Heart right ventricle (tissue), 16 donors: ENCODE measurements at regions not wholly inside any gene's neighbourhood (a gene's known extent, or its start where the extent isn't known, plus 50 kb on each side); places are given as distances from the start of the nearest gene placed in this dataset.

Experiments used
- ATAC-seq, 8 donors: fragments of 200-7000 bp; cut with Tn5 transposase; one replicate each; pipeline ENCODE4 v1.9.1; 2020; ENCODE audit warnings: mild to moderate bottlenecking in 8 of 8, moderate library complexity in 8 of 8, moderate number of reproducible peaks in 1 of 8
- DNase-seq, 2 donors: peaks; one replicate each; pipeline ENCODE4 v3.0.0-alpha.2; 2020
- H3K27ac ChIP-seq, 10 donors: fragments of 200-600 bp; sonication (generic) in 2 of 10; one replicate each; pipeline versions ENCODE4 v1.5.0 to v1.8.0; 2020 to 2022; ENCODE audit warnings: mild to moderate bottlenecking in 3 of 10
- H3K27me3 ChIP-seq, 7 donors: fragments of 200-600 bp; one replicate each; pipeline ENCODE4 v1.8.0; 2021 to 2022; ENCODE audit warnings: mild to moderate bottlenecking in 2 of 7
- H3K36me3 ChIP-seq, 9 donors: fragments of 200-600 bp; sonication (generic) in 1 of 9; one replicate each; pipeline versions ENCODE4 v1.5.0 to v1.8.0; 2020 to 2022; ENCODE audit warnings: mild to moderate bottlenecking in 2 of 9
- H3K4me1 ChIP-seq, 9 donors: fragments of 200-600 bp; sonication (generic) in 1 of 9; one replicate each; pipeline versions ENCODE4 v1.5.0 to v1.8.0; 2020 to 2022; ENCODE audit warnings: mild to moderate bottlenecking in 4 of 9
- H3K4me3 ChIP-seq, 10 donors: fragments of 200-600 bp; sonication (generic) in 2 of 10; one replicate each; pipeline versions ENCODE4 v1.5.0 to v1.8.0; 2020 to 2022; ENCODE audit warnings: mild to moderate bottlenecking in 7 of 10, moderate library complexity in 2 of 10
- H3K9me3 ChIP-seq, 11 donors: fragments of 200-600 bp in 10 of 11; sonication (generic) in 2 of 11; one replicate each; pipeline versions ENCODE4 v1.5.0 to v1.8.0; 2013 to 2022; ENCODE audit warnings: mild to moderate bottlenecking in 2 of 11, control low read depth in 1 of 11, moderate library complexity in 1 of 11
- WGBS, 2 donors: extraction: QIAGEN DNeasy Blood & Tissue Kit; methylation state at CpG; one replicate each; pipeline ENCODE4 v1.1.7; 2013; ENCODE audit warnings: inconsistent platforms in 1 of 2; 5-methylcytosine and 5-hydroxymethylcytosine counted together
- intact Hi-C, 10 donors: fragments of 100-400 bp; cut with DNase I; formaldehyde crosslinking; loops; one replicate each; pipeline versions ENCODE4 v1.11.1 to v1.14.2; 2022
- TF ChIP-seq, protein P1 (sequence below), 9 donors: fragments of 200-600 bp; sonication (generic) in 2 of 9; IDR thresholded peaks; one replicate each; pipeline versions ENCODE4 v1.5.0 to v1.8.0; 2021 to 2022; ENCODE audit warnings: antibody characterized with exemption in 9 of 9, mild to moderate bottlenecking in 5 of 9, moderate library complexity in 1 of 9
- donor health status: Arrhythmogenic right ventricular cardiomyopathy.
- donor health status: ischemic (EF 13 %, LVEDD 7.1; RV severe dilation, severe dysfunction).
- donor health status: healthy with polysubstance abuse.
- donor health status: DM: no; HTN: yes; CAD: no.
- donor health status: DM: no; HTN: no; CAD: no.
- donor health status: ischemic (EF 25% LVEDD 6.9; RV normal size, moderate dysfunction).
- donor health status: ischemic (EF 25% LVEDD 5.7; RV mildly dilated, moderate dysfunction).
- donor health status: healthy.
- donor health status: DM: yes; HTN: yes; CAD: no.
- donor health status: Ischemic cardiomyopathy.
- donor health status: ischemic (EF 35%, LVEDD 5.7; RV mildly dilated, moderate dysfunction).
- donor health status: nonischemic (EF 11% LVEDD 7.7; RV severe dilation, severe dysfunction).
- donor health status: DM: yes; HTN: yes; CAD: no.
- donor health status: PGD.
- donor health status: ischemic (EF 29% LVEDD 5.4; RV normal size, mild dysfunction).
- donor health status: nonischemic (EF 23%, LVEDD 6.1; RV moderate dilation, normal function).

GRCh38 chr5:121263456-121263855 is 588.2 kb upstream of the FTMT start:
- Histone ChIP-seq H3K4me1 (no peaks in the 10 kb centered on the region), H3K4me3 (no peak overlapping the region), H3K36me3 (no peaks in the 10 kb centered on the region), H3K9me3 (peaks cover 0 to 12% (median 0%) of the 10 kb centered on the region in 11 donors), H3K27me3 (no peaks in the 10 kb centered on the region), H3K27ac (no peak overlapping the region)
- 86 to 91% methylated on average over 3 of the region's 3 CpGs for WGBS, 2 donors
- ATAC-seq (no peak), DNase-seq (no peak)
- TF ChIP-seq, protein P1, sequence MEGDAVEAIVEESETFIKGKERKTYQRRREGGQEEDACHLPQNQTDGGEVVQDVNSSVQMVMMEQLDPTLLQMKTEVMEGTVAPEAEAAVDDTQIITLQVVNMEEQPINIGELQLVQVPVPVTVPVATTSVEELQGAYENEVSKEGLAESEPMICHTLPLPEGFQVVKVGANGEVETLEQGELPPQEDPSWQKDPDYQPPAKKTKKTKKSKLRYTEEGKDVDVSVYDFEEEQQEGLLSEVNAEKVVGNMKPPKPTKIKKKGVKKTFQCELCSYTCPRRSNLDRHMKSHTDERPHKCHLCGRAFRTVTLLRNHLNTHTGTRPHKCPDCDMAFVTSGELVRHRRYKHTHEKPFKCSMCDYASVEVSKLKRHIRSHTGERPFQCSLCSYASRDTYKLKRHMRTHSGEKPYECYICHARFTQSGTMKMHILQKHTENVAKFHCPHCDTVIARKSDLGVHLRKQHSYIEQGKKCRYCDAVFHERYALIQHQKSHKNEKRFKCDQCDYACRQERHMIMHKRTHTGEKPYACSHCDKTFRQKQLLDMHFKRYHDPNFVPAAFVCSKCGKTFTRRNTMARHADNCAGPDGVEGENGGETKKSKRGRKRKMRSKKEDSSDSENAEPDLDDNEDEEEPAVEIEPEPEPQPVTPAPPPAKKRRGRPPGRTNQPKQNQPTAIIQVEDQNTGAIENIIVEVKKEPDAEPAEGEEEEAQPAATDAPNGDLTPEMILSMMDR (IDR thresholded peaks at IDR 0.05): no peak
- intact Hi-C loops: no loop called here

- intact Hi-C loops: no loop called here
- 70 to 74% methylated on average over 3 of the region's 3 CpGs for WGBS, 2 donors
- no peak overlapping the region for H3K4me3 ChIP-seq
- no peaks in the 10 kb centered on the region for H3K36me3 ChIP-seq
- no peak for DNase-seq
- no peaks in the 10 kb centered on the region for H3K4me1 ChIP-seq
- H3K27me3 ChIP-seq: no peaks in the 10 kb centered on the region
- no peak overlapping the region for H3K27ac ChIP-seq
- TF ChIP-seq, protein P1 (IDR thresholded peaks at IDR 0.05): no peak
- peaks cover 0 to under 1% (median 0%) of the 10 kb centered on the region in 11 donors for H3K9me3 ChIP-seq
- ATAC-seq: no peak
Measured at GRCh38 chr5:121264605-121265004, 587.1 kb upstream of the FTMT start.

- H3K27me3 ChIP-seq: no peaks in the 10 kb centered on the region
- no peak overlapping the region for H3K4me3 ChIP-seq
- H3K9me3 ChIP-seq: no peaks in the 10 kb centered on the region
- ATAC-seq: no peak
- TF ChIP-seq, protein P1 (IDR thresholded peaks at IDR 0.05): no peak
- no peaks in the 10 kb centered on the region for H3K36me3 ChIP-seq
- WGBS, 2 donors: 61 to 63% methylated on average over 2 of the region's 2 CpGs
- intact Hi-C loops: no loop called here
- H3K4me1 ChIP-seq: no peaks in the 10 kb centered on the region
- H3K27ac ChIP-seq: no peak overlapping the region
- no peak for DNase-seq
Measured at GRCh38 chr5:121271546-121271945, 580.1 kb upstream of the FTMT start.

DNA sequence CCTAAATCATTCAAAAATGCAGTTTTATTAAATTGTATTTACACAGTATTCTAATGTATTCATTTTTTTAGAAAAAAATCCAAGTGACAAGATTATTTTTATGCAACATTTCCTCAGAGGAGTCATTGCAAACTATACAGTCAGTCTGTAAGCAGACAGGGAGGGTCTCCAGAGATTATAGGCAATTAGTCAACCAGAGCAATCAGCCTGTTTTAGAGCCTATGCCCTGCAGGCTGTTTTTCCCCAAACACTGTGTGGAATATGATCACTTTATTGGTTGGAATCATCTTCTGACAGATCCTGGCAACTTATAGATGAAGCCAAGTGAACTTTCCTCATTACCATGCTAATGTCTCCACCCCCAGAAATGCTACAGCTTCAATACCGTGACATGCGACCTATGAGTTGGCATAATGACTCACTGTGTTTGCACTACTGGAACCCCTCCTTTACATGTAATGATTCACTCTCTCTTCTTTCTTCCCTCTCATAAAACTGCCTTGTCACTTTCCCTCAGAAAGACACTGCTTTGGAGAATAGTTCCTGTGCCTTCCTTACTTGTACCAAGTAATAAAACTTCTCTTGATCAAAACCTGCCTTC is 577.7 kb upstream of the FTMT start:
- 59 to 62% methylated on average over 2 of the region's 2 CpGs for WGBS, 2 donors

More for the DNA sequence above, 577.7 kb upstream of the FTMT start:
- Histone ChIP-seq H3K4me1 (no peaks in the 10 kb centered on the region), H3K4me3 (no peak overlapping the region), H3K9me3 (no peaks in the 10 kb centered on the region), H3K27ac (no peak overlapping the region), H3K36me3 (no peaks in the 10 kb centered on the region), H3K27me3 (no peaks in the 10 kb centered on the region)
- TF ChIP-seq, protein P1 (IDR thresholded peaks at IDR 0.05): no peak
- ATAC-seq (no peak), DNase-seq (no peak)
- intact Hi-C loops: no loop called here
